Adrenal gland (tissue), 9 donors: ENCODE measurements at regions not wholly inside any gene's neighbourhood (a gene's known extent, or its start where the extent isn't known, plus 50 kb on each side); places are given as distances from the start of the nearest gene placed in this dataset.

ENCODE experiments used
- DNase-seq, 7 donors: peaks; one replicate each; pipeline ENCODE4 v3.0.0-alpha.2; 2019 to 2020
- H3K27ac ChIP-seq, 5 donors: fragments of 200-600 bp; sonication (generic) in 4 of 5; 1 replicate in 3 of 5; 2 replicates in 2 of 5; pipeline versions ENCODE4 v1.5.1 to v1.8.0; 2016 to 2020; ENCODE audit warnings: mild to moderate bottlenecking in 1 of 5
- H3K27me3 ChIP-seq: fragments of 200-600 bp; 2 replicates; pipeline ENCODE4 v1.8.0; 2021
- H3K36me3 ChIP-seq, 2 donors: fragments of 200-600 bp; replicated peaks in 1 of 2; 1 replicate in 1 of 2; 2 replicates in 1 of 2; pipeline versions ENCODE4 v1.5.1 to v1.8.0; 2018 to 2022
- H3K4me1 ChIP-seq, 2 donors: fragments of 200-600 bp; replicated peaks in 1 of 2; 1 replicate in 1 of 2; 2 replicates in 1 of 2; pipeline versions ENCODE4 v1.5.1 to v1.8.0; 2018 to 2021
- H3K4me3 ChIP-seq, 4 donors: fragments of 200-600 bp; sonication (generic) in 3 of 4; one replicate each; pipeline ENCODE4 v1.5.1; 2016 to 2018
- H3K9me3 ChIP-seq, 3 donors: fragments of 200-600 bp; sonication (generic) in 1 of 3; replicated peaks in 1 of 3; 1 replicate in 2 of 3; 2 replicates in 1 of 3; pipeline versions ENCODE4 v1.5.1 to v1.8.0; 2016 to 2021
- POLR2A ChIP-seq, 2 donors: fragments of 450-650 bp; IDR thresholded peaks; one replicate each; pipeline ENCODE4 v1.6.1; 2017; ENCODE audit warnings: antibody characterized with exemption in 2 of 2, mild to moderate bottlenecking in 2 of 2, moderate library complexity in 1 of 2
- WGBS, 4 donors: extraction: QIAGEN DNeasy Blood & Tissue Kit in 2 of 4; methylation state at CpG; one replicate each; pipeline versions ENCODE4 v1.1.5 to v1.1.7; 2013 to 2017; 5-methylcytosine and 5-hydroxymethylcytosine counted together
- intact Hi-C, 2 donors: fragments of 100-400 bp; cut with DNase I; formaldehyde crosslinking; loops; one replicate each; pipeline versions ENCODE4 v1.14.1 to v1.15.0; 2022 to 2023
- TF ChIP-seq, protein P1 (sequence below), 6 experiments: fragments of 450-650 bp in 4 of 6; fragments of 200-600 bp in 2 of 6; sonication (generic) in 1 of 6; IDR thresholded peaks; 1 replicate in 5 of 6; 2 replicates in 1 of 6; pipeline versions ENCODE4 v1.5.1 to v1.8.0; 2016 to 2021; ENCODE audit warnings: antibody characterized with exemption in 6 of 6, mild to moderate bottlenecking in 2 of 6, moderate library complexity in 1 of 6
- donor health status: healthy with polysubstance abuse.
- donor health status: Bipolar disorder and iron deficiency.
- donor health status: DM: yes; HTN: yes; CAD: no.
- donor health status: DM: no; HTN: no; CAD: no.
- donor health status: DM: no; HTN: no; CAD: no.

DNA sequence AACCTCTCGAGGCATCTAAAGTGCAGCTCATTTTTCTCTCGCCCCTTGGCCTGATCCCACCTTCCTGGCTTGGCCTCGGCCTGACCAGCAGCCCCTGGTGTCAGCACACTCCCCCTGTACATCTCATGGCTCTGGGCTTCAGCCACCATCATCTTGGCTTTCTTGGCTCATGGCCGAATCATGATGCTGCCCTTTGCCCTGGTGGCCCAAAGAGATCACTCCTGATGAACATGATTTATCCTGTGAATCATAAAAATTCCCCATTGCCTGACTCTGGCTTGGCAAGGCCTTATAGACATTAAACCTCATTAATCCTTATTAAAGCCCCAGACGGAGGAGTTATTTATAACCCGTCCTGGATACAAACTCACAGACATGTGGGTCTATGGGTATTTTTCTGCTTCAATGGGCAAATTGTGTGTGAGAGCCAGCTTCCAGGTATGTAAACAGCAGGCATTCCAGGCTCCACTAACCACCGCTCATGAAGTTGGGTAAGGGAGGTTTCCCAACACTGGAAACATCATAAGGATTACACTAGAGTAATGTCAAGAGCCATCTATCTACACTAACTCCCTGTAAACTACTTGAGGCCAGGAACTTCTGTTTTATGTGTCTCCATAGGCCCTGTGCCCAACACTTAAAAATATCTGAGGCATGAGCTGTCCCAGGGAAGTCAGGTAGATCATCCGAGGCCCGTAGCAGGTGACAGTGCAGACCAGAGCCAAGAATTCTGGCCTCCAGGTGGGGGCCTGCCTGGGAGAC is 171.2 kb downstream of the TTC8 start:
- Histone ChIP-seq H3K4me3 (no peak overlapping the region), H3K36me3 (no peaks in the 10 kb centered on the region), H3K4me1 (peaks cover 10% of the 10 kb centered on the region in 2 donors), H3K27me3 (no peaks in the 10 kb centered on the region), H3K9me3 (no peaks in the 10 kb centered on the region), H3K27ac (peak overlapping the region in 2 of 5 donors; percentile 18 to 29)
- intact Hi-C loops: no loop called here
- TF ChIP-seq, protein P1, sequence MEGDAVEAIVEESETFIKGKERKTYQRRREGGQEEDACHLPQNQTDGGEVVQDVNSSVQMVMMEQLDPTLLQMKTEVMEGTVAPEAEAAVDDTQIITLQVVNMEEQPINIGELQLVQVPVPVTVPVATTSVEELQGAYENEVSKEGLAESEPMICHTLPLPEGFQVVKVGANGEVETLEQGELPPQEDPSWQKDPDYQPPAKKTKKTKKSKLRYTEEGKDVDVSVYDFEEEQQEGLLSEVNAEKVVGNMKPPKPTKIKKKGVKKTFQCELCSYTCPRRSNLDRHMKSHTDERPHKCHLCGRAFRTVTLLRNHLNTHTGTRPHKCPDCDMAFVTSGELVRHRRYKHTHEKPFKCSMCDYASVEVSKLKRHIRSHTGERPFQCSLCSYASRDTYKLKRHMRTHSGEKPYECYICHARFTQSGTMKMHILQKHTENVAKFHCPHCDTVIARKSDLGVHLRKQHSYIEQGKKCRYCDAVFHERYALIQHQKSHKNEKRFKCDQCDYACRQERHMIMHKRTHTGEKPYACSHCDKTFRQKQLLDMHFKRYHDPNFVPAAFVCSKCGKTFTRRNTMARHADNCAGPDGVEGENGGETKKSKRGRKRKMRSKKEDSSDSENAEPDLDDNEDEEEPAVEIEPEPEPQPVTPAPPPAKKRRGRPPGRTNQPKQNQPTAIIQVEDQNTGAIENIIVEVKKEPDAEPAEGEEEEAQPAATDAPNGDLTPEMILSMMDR (IDR thresholded peaks at IDR 0.05): no peak
- no peak for TF ChIP-seq POLR2A (IDR thresholded peaks at IDR 0.05)
- peak in 6 of 7 donors; percentile 44 to 74 (median 59) for DNase-seq
- 63 to 80% (median 67%) methylated on average over 8 to 9 of the region's 9 CpGs for WGBS, 4 donors

DNA sequence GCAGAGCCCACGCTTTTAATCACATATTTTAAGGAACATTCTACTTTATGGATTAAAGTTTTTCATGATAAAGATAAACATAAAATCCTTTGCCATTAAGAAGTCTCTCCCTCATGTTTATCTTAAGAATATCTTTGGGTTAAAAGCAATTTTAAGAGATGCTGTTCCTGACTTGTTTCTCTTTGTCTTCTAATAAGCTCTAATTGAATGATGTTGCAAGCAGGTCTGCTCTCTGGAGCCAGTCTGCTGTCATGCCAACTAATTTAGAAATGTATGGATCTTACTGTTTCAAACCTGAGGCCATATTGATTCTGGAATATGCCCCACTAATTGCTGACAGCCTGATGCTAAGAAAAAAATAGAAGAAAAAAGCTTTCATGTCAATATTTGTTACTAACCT is 173.6 kb downstream of the TTC8 start:
- intact Hi-C loops: no loop called here
- H3K9me3 ChIP-seq: no peaks in the 10 kb centered on the region
- no peak overlapping the region for H3K4me3 ChIP-seq
- H3K27ac ChIP-seq: no peak overlapping the region
- no peak for DNase-seq
- H3K27me3 ChIP-seq: no peaks in the 10 kb centered on the region
- H3K36me3 ChIP-seq: no peaks in the 10 kb centered on the region
- H3K4me1 ChIP-seq: peaks cover 15 to 16% of the 10 kb centered on the region in 2 donors
- 69 to 86% (median 83%) methylated on average over 1 of the region's 1 CpG for WGBS, 4 donors
- no peak for TF ChIP-seq POLR2A (IDR thresholded peaks at IDR 0.05)
- TF ChIP-seq, protein P1 (IDR thresholded peaks at IDR 0.05): no peak

DNA sequence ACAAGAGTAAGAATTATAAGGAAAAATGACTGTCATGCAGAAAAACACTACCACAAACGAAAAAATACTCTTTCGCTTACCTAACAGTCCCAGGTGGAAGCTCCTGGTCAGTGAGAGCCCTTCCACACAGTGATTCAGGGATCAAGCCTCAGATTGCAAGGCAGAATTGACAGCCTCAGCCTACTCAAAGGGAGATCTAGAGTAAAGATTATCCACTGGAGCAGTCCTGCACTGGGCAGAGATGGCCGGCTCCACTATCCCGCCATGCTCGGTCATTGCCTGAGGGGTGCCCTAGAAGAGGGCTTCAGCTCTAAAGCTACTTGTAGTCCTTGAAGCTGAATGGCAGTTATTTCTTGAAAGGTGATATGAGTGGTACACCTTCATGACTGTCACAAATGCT is 174.7 kb downstream of the TTC8 start:
- TF ChIP-seq, protein P1 (IDR thresholded peaks at IDR 0.05): no peak
- no peak for TF ChIP-seq POLR2A (IDR thresholded peaks at IDR 0.05)
- intact Hi-C loops: no loop called here
- H3K4me3 ChIP-seq: no peak overlapping the region
- H3K36me3 ChIP-seq: no peaks in the 10 kb centered on the region
- no peaks in the 10 kb centered on the region for H3K27me3 ChIP-seq
- 86 to 93% (median 90%) methylated on average over 5 of the region's 5 CpGs for WGBS, 4 donors
- no peak overlapping the region for H3K27ac ChIP-seq
- H3K9me3 ChIP-seq: no peaks in the 10 kb centered on the region
- no peak for DNase-seq
- peaks cover 12 to 16% of the 10 kb centered on the region in 2 donors for H3K4me1 ChIP-seq

DNA sequence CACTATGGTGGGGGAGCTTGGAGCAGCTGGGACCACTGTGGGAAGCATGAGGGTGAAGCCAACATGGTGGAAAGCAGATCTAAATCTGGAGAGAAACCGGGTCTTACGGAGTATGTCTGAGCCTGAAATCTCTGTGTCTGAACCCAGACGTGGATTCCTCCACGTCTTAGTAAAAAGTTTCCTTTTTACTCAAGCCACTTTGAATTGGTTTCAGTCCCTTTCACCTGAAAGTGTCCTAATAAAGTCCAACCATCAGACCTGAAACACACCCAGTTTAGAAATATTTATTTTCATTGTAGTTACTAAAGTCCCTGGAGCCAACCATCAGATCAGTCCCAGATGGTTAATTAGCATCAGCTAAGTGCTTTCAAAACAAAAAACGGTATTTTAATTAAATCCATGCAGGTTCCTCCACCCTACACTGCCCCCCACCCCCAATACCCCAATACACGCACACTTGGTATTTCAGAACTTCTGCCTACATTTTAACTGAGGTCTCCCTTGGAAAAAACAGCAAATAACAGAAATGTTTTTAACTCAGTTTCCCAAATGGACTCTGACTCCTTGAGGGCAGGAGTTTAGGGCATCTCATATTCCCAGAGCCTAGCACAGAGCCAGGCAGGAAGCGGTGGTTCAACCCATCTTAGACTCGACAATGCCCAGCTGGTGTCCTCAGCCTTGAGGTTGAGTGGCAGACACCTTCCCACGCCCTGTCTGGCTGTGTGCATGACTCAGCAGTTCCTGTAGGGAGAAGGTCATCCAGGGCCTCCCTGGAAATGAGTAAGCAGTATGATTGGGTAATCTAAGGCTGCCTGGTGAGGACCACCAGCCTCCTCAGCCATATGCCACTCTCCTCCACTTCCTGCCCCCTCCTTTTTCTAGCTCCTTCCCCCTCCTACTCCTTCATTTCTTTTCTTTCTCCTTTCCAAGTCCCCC is 175.8 kb downstream of the TTC8 start:
- intact Hi-C loops: no loop called here
- WGBS, 4 donors: 63 to 67% (median 64%) methylated on average over 9 of the region's 9 CpGs
- DNase-seq: peak; percentile 79 to 95 (median 93)

More for the DNA sequence above, 175.8 kb downstream of the TTC8 start:
- peaks cover 12 to 16% of the 10 kb centered on the region in 2 donors for H3K4me1 ChIP-seq
- H3K36me3 ChIP-seq: no peaks in the 10 kb centered on the region
- H3K9me3 ChIP-seq: no peaks in the 10 kb centered on the region
- peak overlapping the region in 3 of 5 donors; percentile 2 to 61 (median 54) for H3K27ac ChIP-seq
- H3K27me3 ChIP-seq: no peaks in the 10 kb centered on the region
- H3K4me3 ChIP-seq: no peak overlapping the region
- TF ChIP-seq, protein P1 (IDR thresholded peaks at IDR 0.05): no peak
- no peak for TF ChIP-seq POLR2A (IDR thresholded peaks at IDR 0.05)
